NCI-H82 treated with DMSO at 0.1 percent for 48 hours (cell line): ENCODE measurements at regions not wholly inside any gene's neighbourhood (a gene's known extent, or its start where the extent isn't known, plus 50 kb on each side); places are given as distances from the start of the nearest gene placed in this dataset.

Experiments
- DNase-seq: peaks from one replicate; lab custom pipeline; 2025; ENCODE audit not compliant: unreplicated experiment; lab: John Stamatoyannopoulos, UW

GRCh38 chr6:40196135-40196518 lies 261.9 kb upstream of the MOCS1 start:
- no peak for DNase-seq

DNA sequence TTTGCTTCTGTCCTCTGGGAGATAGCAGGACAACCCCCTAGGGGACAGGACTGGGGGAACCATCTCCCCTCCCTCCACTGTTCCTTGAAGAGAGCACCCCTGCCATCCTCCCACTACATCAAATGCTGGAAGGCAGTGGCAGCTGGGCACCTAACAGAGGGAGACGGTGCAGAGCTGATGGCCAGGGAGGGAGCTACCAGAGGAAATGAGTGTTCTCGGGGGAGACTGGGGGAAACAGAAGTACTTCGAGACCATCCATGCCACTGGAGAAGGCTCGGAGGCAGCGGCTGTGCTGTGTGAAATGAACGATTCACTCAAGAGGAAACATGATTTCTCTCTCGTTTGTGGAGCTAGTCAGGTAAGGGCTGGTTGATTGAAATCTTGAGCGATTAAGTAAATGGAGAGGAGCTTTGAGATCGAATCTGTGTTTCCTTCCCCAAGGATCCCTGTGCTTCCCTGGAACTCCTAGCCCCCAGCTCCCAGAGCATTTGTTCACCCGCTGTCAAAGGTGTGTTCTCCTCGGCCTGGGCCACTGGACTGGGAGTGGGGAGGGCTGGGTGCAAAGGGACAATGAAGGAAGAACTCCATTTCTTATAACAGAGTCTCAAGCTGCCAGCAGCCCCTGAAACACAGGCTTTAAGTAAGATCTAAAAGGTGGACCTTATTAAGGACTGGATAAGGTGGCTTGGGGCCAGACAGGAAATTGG lies 261.3 kb upstream of the MOCS1 start:
- DNase-seq: no peak

DNA sequence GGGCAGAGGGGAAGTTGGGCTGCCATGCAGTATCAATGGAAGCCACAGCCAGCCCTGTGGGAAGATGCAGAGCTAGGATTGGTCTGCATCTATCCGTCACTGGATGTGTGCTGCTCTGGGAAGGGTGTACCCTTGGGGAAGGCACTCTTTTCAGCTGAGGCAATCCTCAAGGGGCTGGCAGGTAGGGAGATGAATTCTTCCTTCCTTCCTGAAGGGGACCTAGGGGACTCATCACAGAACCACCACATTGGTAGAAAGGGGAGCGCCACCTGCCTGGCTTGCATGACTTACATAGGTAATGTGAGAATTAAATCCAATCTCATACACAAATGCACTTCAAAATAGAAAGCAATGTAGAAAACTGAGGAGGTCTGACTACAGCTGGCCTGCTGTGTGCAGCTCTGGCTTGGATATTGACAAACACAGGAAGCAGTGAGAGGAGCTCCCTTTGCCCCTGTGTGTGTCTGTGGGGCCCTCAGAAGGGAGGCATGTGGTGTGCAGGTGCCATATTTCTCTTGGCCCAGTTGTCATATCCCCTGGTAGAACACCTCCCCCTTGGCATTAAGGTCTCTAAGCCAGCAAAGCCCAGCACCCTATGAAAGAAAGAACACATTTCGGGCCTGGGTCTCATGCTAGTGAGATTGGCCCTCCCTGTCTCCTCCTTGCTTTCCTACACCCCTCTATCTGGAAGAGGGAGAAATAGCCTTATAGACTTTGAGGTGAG lies 260.3 kb upstream of the MOCS1 start:
- no peak for DNase-seq

- DNase-seq: no peak
Observed at GRCh38 chr6:40192516-40192915, 258.3 kb upstream of the MOCS1 start.

GRCh38 chr6:40188931-40189330 lies 254.7 kb upstream of the MOCS1 start:
- no peak for DNase-seq

- no peak for DNase-seq
Observed at GRCh38 chr6:40187535-40188144, 253.4 kb upstream of the MOCS1 start.

DNA sequence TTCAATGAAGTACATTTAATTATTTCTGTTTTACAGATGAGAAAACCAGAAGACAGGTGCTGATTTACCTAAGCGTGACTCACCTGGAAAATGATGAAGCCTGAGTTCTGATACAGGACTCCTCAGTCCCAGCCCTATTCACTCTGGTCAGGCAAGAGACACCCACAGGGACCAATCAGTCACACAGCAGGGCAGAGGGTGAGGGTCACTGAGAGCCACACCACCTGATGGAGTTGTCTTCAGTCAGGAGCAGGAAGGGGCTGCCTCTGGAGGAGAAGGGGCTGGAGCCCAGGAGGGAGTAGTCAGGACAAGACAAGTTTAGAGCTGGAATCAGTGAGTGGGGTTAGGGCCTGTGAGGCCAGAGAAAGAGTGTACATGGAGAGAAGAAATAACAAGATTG lies 251.2 kb upstream of the MOCS1 start:
- DNase-seq: no peak

GRCh38 chr6:40183902-40184301 lies 249.6 kb upstream of the MOCS1 start:
- DNase-seq: no peak

GRCh38 chr6:40181367-40181766 lies 247.1 kb upstream of the MOCS1 start:
- DNase-seq: no peak

DNA sequence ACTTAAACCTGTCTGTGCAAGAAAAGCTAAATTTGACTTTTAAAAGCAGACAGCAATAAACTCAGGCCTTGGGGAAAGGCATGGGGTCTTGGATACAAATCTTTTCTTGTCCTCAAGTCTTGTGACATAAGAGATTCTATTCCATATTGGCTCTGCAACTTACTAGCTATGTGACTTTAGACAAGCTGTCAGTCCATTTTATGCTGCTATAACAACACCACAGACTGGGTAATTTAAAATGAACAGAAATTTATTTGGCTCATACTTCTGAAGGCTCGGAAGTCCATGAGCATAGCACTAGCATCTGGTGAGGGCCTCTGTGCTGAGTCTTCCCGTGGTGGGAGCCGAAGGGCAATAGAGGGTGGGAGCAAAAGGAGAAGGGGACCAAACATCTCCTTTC lies 246.0 kb upstream of the MOCS1 start:
- no peak for DNase-seq

- DNase-seq: no peak
Observed at GRCh38 chr6:40179496-40179895, 245.2 kb upstream of the MOCS1 start.

DNA sequence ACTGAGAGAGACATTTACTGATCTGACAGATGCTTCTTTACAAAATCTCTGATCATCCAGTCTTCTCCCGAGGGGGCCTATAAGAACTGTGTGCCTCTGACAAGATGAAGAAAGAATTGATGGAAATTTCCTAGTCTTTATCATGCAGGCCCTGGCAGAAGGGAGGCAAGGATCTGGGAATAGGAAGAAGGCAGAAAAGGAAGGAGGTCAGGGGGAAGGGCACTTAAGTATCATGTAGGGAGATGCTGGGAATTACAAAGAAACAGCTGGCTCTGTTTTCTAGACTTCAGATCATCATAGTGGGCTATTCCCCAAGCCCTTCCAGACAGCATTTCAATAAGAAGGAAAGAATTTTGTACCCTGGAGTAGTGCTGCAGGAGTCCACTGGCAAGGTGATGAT lies 243.3 kb upstream of the MOCS1 start:
- no peak for DNase-seq

DNA sequence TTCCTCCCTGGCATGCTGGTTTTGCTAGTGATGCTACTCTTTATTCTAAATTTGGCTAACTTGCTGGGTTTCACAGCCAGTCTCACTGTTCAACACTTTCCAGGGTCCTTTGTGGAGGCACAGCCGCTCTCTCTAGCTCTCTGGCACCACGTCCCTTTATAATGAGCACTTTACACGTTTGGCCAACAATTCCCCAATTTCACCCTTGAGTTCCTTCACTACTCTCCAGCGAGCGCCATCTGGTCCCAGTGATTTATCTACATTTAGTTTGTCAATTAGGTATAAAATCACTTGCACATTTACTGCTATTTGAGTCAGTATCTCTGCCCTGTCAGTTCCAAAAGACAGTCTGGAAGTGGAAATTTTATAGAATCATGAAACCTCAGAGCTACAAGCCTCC lies 241.9 kb upstream of the MOCS1 start:
- no peak for DNase-seq

GRCh38 chr6:40172272-40172671 lies 238.0 kb upstream of the MOCS1 start:
- DNase-seq: no peak

GRCh38 chr6:40171343-40171742 lies 237.1 kb upstream of the MOCS1 start:
- DNase-seq: no peak

DNA sequence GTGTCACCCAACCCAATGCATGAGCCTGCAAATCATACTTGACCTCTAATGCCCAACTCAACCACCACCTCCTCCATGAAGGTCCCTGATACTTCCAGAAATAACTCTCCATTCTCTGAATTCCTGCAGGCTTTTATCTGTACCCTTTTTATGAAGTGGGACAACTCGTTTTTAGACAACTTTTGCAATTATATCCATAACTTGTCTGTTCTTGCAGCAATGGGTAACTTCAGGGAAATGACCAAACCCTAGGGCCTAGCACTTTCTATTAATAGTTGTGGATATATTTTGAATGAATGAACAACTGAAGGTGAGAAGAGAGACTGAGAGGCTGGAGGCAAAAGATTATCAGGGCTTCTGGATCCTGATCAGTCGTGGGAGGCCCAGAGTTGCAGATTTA lies 236.6 kb upstream of the MOCS1 start:
- no peak for DNase-seq

DNA sequence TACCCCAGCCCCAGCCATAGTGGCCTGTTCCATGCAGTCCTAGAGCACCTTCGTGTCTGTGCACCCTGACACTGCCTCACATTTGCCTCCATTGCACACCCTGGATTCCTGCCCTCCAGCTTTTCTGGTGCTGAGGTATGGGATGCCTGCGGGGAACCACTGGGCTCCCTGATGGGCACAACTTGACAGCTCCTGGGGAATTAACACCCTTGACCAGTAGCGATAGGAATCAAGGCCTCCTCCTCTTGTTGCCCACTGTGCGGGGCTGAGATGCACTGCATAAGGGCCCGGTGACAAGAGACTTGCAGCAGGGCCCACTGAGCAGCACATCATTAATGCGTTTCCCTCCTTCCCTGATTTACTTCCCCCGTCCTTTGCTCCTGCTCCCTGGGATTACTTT lies 235.6 kb upstream of the MOCS1 start:
- no peak for DNase-seq

DNA sequence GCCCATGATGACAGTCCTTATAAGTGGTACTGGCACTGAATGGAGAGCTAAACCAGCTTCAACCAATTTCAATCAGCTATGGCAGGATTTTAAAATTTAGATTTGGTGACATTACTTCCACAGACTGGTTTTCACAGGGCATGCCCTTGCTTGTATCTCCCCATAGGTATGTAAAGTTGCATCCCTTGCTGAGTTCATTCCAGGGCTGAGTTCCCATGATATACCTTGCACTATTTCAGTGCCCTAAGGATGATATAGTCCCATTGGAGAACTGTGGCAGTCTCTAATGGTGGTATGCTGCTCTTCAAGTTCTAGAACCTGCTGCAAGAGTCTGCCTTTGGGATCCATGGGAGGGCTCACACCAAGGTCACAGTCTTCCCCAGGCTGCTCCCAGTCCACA lies 232.7 kb upstream of the MOCS1 start:
- no peak for DNase-seq

DNA sequence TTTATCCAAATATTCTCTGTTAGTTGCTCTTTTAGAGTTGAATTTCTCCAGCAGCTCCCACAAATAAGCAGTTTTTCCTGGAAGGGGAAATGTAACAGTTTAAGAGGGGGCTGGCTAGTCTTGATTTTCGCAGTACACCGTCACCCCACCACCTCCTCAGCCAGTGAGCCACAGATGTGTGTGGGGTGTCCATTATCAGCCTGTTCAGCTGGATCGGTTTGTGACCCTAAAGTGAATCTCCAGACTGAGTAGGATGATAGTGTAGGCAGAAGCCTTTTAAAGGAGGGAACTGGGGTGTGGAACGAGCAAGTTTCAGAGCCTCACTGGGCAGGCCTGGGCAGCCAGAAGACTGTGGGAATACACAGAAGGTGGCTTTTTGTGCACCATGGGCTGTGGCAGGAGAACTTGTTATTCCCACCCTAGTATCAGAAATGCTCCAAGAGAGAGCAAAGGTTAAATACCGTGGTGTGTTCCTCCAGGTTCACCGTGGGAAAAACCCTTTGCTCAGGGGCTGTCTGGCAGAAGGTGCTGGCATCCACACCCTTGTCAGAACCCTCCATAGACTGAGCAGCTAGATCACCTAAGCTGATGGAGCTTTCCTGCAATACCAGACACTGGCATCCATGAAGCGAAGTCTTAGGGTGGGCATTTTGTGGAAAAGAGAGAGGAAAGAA lies 230.9 kb upstream of the MOCS1 start:
- DNase-seq: no peak

GRCh38 chr6:40164345-40164755 lies 230.1 kb upstream of the MOCS1 start:
- no peak for DNase-seq

DNA sequence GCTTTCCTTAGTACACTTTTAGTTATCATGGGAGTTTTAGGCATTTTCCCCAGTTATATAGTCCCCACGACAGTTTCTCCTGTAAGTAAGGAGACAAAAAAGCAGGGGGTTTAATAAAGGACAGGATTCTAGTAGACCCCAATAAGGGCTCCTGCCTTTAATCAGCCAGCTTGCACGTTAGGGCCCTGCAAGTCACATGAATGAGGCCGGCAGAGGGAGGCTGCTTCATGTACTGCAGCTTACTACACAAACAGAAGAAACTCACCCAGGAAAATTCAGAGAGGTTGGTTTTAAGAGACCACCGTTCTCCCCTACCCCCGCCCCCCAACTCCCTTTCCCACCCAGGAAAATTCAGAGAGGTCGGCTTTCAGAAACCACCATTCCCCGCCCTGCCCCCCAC lies 229.7 kb upstream of the MOCS1 start:
- no peak for DNase-seq

GRCh38 chr6:40162074-40162473 lies 227.8 kb upstream of the MOCS1 start:
- DNase-seq: no peak
